ENCODE measurements at regions not wholly inside any gene's neighbourhood (a gene's known extent, or its start where the extent isn't known, plus 50 kb on each side); places are given as distances from the start of the nearest gene placed in this dataset.

DNA sequence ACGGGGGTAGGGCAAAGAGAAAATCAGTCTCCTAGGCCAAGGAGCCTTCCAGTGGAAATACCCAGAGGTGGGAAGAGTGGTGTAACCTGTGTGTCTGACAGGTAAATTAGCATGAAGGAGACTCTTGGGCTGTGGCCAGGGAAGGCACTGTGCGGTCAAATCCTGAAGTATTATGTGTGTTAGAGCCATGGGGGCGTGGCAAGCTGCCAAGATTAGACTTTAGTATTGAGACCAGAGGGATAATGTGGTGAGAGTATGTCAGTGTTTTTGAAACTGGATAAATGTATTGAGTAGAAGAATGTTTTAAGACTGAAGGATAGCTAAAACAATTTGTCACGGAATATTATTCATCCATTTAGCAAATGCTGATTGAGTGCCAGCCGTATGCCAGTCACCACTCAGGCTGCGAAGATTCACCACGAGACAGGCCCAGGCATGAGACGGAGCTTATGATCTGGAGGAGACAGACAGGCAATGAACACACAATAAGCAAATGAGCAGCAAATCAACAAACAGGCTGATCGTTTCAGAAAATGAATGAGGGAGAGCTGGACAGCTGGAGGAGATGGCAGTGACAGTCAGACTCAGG, 445.9 kb downstream of the MCTP2 start:
- no peak for DNase-seq (ENCODE audit: low read depth)

DNA sequence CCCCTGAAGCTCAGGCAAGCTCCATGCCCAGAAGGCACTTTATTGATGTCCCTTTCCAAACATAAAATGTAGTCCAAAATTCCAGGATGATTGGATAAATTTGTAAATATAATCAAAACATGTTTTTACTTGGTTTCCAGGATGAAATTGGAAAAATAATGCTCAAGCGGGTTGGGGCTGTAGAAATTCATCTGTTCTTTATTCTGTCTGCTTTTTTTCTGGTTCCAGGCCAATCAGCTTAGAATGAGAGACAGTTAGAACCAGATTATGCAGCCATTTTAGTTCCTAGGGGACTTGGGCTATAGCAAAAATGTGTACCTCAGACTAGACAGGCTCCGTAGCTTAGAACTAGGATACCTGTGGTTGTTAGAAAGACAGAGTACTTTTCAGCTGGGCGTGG, 450.8 kb downstream of the MCTP2 start:
- DNase-seq (ENCODE audit: low read depth), result no peak

DNA sequence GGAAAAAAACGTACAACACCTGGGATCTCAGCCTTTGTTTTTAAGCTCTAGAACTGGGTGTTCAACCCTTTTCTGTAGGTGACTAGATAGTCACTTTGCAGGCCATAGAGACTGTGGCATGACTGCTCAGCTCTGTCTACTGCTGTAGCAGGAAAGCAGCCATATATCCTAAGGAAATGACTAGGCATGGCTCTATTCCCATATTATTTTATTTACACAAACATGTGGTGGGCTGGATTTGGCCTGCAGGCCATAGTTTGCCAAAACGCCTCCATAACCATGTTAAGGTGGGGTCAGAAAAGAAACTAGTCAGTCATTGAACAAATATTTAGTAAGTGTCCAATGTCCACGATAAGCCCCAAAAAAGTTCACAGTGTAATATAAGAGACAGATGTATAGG, 452.5 kb downstream of the MCTP2 start:
- DNase-seq (ENCODE audit: low read depth), result no peak

DNA sequence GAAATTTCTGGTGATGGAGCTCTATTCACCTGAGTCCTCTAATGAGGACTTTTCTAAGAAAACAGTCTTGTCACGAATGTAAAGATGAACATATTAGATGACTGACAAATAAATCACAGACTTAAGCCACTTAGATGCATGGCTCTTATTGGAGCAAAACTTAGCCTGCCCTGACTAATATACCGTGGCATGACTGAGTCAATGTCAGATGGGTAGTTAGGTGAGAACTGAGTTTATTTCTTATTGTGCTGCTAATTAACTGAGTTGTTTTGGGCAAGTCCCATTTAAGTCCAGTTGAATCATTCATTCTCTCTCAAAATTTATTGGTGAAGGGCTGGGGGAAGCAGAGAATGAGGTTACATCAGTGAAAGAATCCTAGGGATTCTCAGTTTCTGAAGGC, 459.8 kb downstream of the MCTP2 start:
- no peak for DNase-seq (ENCODE audit: low read depth)

DNA sequence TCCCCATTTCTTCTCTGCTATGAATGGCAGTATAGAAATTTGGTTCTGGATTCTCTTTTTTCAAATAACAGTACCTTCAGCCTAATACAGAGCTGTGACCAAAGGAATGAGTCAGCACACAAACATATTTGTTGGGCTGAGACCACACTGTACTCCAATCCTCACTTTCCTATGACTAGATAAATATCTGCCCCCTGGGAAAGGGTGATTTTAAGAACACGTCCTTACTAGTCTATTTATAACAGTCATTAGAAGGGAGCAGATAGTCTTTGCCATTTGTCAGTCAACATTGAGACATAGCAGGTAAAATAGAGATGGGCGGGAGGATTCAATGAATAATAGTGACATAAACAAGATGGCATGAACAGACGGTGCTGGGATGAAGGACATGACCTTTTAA, 461.3 kb downstream of the MCTP2 start:
- no peak for DNase-seq (ENCODE audit: low read depth)

DNA sequence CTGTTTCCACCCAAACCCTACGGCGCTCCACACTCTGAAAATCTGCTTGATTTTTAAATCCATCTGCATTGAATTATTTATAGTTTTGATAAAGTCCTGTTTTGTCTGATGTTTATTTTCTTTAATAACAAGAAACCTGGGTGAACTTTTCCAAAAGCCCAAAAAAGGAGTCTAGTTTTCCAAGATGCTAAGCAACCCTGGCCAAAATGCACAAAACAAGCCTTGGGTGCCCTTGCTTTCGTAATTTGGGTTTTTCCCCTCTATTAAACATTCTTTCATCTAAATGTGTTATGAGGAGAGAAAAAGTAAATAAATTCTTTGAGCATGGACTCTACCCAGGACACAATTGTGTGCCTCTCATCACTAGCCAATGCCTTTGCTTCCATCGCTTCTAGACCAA, 468.9 kb downstream of the MCTP2 start:
- DNase-seq (ENCODE audit: low read depth), result no peak

DNA sequence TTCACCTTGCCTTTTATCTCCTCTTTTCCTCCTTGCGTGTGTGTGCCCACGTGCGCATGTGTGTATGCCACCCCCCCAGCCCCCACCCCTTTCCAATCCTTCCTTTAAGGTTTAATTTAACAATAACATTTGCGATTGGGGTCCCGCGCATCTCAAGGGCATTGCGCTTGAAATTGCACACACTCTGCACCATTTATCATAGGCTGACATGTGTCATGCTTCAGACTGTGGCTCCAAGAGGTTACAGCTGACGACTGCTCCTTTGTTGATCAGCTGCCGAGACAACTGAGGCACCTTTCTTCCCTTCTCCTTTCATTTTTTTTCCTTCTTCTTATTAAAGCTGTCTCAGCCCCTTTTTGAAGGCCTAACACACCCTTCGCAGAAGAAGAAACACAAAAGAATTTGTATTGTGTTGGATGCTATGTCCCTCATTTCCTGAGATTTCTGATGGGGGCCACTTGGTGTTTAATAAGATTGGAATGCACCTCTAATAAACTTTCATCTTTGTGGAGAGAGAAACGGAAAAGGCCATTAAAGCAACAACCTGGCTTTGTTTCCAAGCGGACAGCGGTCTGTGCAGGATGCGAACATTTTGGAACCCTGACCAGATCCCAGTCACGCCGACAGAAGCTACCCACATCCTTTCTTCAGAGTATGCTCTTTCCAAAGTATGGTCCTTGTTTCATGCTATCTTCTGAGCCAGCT, 470.1 kb downstream of the MCTP2 start:
- no peak for DNase-seq (ENCODE audit: low read depth)

DNA sequence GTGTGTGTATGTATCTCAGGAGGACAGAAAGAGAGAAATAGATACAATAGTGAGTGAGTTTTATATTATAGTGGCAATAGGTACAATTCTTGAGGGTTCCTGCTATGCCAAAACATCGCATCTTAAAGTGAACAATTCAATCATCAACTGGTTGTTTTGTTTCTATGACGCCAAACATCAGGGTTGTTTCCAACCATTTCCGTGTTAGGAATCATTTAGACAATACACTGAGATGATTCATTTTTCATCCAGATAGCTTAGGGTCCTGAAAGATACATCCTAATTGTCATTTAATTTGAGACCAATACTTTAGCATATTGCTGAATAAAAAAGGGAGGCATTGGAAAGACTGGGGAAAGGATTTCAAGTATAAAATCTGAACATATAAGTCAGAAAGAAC, 472.2 kb downstream of the MCTP2 start:
- no peak for DNase-seq (ENCODE audit: low read depth)

DNA sequence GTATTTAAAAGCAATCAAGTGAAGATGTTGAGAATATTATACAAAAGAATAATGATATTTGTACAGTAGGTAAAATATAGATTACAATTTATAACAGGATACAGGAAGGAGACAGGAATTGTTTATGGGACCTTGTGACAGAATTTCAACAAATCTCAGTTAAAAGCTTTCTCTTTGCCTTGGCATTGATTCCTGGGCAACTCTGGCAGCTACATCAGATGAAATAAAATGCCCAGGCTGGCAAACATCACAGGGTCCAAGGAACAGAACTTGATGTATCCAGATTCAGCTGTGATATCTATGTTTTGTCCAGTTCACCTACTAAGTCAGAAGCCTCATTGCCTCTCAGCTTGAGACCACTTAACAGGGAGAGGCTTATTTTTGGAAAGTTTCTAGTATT, 473.1 kb downstream of the MCTP2 start:
- DNase-seq (ENCODE audit: low read depth), result no peak

DNA sequence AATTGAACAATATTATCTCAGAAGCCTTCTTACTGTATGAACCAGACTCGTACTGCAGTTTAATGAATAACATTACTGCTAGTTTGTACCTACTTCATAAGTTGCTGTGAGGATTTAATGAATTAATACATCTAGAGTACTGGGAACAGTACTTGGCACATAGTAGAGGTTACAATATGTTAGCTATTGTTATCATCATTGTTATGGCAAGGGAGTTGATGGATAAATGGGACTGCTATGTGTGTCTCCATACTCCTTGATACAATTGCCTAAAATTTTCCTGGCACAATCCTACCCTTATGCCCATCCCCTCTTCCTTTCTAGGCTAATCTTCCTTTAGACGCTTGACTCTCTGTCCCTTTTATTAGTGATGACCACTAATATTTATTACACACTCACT, 473.6 kb downstream of the MCTP2 start:
- no peak for DNase-seq (ENCODE audit: low read depth)

DNA sequence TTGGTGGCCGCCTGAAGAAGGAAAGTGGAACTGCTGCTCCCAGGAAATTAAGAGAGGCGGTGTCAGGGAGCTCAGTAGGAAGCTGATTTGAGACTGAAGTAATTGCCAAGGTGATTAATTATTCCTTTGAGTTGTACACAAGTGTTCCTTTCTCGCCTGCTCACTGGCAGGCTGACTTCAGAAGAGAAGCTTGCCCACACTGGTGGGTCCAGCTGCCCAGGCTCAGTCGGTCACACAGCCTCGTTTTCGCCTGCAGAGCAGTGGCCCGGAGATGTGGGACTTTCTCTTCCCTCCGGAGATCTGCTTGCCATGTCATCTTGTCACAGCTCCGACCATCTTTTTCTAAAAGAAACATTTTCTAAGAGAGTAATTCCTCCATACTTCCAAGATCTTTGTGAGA, 478.0 kb downstream of the MCTP2 start:
- DNase-seq (ENCODE audit: low read depth), result no peak

DNA sequence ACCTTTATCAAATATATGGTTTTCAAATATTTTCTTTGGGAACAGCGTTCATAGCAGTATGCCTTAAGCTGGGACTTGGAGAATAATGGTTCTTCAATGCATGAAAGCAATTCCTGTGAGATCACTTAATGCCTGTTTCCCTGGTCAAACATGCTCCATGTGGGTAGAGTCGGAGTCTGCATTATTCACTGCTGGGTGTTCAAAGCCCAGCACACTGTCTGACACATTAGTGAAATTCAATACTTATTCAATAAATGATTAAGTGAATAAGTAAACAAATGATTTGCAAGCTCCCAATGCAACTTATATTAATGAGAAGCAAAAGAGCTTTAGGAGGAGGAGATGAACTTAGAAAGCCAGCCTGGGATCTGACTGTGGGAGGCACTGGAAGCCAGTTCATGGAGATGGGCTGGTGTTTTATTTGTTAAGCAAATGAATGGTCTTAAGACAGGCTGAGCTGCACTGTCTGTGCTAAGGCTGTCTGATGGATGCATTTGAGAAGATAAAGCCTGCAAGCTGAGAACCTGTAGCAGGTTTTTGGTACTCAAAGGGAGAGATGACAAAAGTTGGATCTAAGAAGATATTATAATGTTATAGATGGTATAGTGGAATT, 490.8 kb downstream of the MCTP2 start:
- DNase-seq (ENCODE audit: low read depth), result no peak

DNA sequence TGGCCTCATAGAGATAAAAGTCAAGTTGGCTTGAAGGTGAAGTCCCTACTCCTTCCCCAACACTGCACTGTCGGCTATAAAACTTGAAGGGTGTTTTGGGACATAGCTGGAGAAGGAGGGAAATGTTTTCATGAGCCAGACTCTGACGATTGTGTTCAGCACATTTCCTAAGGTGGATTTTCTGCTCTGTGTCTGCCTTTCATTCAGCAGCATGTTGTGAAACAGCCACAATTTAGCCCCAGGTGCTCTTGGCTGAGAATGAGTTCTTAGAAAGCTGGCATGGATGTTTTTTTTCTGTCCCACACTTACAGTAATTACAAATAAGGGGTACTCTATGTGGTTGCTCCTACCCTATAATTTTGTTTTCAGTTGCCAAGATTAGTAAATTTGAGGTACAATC, 492.4 kb downstream of the MCTP2 start:
- no peak for DNase-seq (ENCODE audit: low read depth)

DNA sequence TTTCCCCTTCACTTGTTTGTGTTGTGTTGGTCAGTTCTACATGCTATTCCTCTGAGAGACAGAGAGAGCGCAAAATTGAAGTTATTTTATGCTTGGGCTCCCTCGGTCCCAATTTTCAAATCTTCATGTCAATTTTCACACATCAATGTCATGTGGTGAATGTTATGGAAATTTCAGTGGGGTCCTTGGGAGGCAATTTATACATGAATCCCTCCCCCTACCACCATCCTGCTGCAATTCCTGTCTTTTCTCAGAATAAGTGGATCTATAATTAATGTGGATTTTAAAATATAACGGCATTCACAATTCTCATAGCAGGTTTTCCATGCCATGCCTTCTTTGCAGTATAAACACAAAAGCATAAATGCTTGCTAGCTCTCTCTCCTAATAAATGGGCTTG, 499.9 kb downstream of the MCTP2 start:
- DNase-seq (ENCODE audit: low read depth), result no peak

DNA sequence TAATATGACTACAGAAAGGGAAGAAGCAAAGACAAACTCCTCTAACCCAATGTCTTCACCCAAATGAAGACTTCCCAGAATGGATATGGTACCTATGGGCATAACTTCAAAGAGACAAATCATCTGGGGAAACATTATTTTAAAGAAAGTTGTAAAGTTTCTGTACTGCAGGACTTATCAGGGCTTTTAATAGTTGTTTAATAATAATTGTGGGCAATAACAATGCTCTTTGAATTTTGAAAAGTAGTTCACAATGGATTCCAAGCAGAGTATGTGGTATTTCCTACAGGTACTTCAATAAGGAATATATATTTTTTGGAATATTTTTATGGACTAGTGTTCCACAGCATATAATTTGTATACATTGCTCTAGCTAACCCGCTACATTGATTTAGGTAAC, 503.1 kb downstream of the MCTP2 start:
- no peak for DNase-seq (ENCODE audit: low read depth)

DNA sequence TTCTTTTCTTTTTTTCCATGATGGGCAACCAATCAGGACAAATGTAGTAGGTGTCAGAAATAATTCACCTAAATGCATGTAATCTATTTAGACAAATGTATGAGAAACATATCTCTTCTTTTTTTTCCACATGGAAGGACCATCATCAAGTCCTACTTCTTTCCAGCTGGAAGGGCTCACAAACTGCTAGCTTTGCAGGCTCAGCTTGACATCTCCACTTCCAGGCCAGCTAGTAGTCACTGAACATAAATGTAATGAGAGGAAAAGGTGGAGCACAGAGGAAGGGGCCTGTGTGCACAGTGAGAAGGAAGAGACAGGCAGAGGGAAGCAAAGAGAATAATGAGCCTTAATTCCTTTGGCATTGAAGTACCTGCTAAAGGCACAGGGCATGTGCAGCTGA, 504.9 kb downstream of the MCTP2 start:
- DNase-seq (ENCODE audit: low read depth), result no peak

DNA sequence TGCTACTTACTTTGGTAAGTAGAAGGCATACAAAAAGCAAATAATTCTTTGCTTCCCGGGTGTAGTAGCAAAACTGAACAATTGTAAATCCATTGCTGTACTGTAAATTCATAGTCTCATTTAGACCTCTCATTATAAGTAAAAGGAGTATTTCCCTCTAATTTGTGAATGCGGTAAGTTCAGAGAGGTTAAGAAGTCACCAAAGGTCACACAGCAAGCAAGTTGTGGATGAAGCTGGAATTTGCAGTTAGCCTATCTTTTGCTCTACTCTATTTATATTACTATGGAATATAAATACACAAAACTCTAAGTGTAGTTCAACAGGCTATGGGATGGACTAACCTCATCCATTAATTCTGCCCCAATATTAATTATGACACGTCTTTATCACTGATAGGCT, 508.3 kb downstream of the MCTP2 start:
- DNase-seq (ENCODE audit: low read depth), result no peak

DNA sequence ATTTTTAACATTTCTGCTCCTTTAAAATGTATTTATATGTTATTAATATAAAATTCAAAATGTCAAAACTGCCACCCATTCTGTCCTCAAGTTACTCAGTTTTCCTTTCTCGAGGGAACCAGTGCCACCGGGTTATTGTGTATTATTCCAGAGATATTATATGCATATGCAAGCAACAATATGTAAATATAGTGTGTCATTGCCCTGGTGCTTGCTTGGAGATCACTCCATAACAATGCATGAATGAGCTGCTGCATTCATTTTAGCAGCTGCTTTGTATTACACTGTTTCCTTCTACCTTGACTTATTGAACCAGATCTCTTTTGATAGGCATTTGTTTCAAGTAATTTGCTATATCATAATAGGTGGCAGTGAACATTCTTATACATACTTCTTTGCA, 509.1 kb downstream of the MCTP2 start:
- DNase-seq (ENCODE audit: low read depth), result no peak

DNA sequence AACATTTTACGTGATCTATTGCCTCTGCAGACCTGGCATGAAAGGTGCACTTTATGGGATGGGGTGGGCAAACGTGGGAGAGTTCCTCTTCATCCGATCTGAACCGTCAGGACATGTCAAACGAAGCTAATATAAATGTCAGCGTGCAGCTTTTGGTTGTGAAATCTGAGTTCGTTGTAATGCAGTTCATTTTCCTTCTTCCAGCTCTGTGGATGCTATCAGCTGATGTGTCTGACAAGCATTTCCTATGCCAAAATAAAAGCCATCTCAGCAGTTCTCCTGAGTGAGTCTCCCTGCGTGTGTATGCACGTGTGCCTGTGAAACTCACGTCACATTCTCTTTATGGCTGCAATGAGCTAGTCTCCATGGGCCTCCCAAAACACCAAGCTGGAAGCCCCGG, 512.3 kb downstream of the MCTP2 start:
- no peak for DNase-seq (ENCODE audit: low read depth)

DNA sequence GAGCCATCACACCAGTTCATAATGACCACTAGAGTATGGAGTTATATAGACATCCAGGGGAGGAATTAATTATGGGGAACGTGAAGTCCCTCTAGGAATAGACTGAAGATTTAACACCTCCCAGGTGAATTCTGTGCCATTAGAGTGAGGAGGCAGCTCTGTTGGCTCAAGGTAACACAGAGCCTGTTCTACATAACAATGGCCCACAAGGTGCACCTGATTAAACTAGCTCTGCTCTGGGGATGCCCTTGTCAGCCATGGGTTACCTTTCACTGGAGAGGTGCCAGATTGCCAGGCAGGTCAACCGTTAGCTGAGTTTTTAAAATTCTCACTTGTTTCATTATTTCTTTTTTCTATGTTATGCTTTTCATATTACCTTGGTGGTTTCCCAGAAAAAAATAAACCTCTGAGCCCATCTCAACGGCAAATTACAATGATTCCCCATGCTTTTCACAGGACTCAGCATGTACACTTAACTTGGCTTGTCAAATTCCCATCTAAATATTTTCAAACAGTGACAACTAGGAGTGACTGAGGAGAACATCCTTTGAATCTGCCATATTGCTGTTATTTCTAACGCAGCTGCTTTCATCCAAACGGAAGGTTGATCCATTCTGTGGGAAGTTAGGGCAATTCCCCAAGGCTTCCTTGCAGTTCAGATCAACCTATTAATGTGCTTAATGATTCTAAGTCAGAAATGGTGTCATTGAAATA, 512.9 kb downstream of the MCTP2 start:
- DNase-seq (ENCODE audit: low read depth), result no peak

DNA sequence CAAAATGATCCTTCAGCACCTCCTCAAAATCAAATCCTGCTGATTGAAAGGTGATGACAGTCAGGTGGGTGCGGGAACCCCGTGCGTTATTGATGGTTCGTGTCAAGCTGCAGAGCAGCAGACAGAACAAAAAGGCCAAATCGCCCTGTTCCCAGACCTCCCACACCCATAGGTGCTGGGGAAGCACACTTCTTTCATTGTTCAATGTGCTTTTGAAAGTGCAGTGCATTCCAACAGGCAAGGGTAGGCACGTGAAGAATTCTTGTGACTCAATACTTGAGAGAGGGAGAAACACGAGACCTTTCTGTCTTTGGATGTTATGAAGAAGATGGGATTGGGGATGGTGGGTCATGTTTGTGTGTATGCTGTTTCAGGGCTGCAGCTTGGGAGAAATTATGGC, 514.0 kb downstream of the MCTP2 start:
- DNase-seq (ENCODE audit: low read depth), result no peak

DNA sequence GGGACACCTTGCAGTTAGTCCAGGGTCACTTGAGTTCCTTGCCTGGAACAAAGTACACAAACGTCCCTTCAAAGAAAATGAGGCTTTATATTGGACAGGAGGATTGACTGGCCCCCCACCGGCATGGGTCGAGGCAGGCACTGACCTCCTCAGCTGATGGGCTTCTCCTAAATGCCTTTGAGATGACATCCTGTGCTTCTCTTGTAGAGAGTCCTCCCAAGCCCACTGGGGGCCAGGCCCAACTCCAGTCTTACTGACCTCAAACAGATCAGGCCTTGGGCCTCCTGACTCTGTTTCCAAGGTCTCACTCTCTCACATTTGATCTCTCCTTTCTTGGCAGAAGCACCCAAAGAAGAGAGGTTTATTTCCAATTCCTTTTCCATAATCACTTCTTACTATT, 516.1 kb downstream of the MCTP2 start:
- no peak for DNase-seq (ENCODE audit: low read depth)

Data from stimulated activated CD8-positive, alpha-beta memory T cell treated with anti-CD3 and anti-CD28 coated beads, Interleukin-7, amount 100 ng/mL, for 24 hours (primary cell).